Right renal cortex interstitium (tissue), 3 donors: ENCODE measurements at regions not wholly inside any gene's neighbourhood (a gene's known extent, or its start where the extent isn't known, plus 50 kb on each side); places are given as distances from the start of the nearest gene placed in this dataset.

Experiments
- DNase-seq, 3 donors: peaks; one replicate each; pipeline ENCODE4 v3.0.0-alpha.2; 2013; ENCODE audit warnings: low read depth in 3 of 3, low spot score in 2 of 3

DNA sequence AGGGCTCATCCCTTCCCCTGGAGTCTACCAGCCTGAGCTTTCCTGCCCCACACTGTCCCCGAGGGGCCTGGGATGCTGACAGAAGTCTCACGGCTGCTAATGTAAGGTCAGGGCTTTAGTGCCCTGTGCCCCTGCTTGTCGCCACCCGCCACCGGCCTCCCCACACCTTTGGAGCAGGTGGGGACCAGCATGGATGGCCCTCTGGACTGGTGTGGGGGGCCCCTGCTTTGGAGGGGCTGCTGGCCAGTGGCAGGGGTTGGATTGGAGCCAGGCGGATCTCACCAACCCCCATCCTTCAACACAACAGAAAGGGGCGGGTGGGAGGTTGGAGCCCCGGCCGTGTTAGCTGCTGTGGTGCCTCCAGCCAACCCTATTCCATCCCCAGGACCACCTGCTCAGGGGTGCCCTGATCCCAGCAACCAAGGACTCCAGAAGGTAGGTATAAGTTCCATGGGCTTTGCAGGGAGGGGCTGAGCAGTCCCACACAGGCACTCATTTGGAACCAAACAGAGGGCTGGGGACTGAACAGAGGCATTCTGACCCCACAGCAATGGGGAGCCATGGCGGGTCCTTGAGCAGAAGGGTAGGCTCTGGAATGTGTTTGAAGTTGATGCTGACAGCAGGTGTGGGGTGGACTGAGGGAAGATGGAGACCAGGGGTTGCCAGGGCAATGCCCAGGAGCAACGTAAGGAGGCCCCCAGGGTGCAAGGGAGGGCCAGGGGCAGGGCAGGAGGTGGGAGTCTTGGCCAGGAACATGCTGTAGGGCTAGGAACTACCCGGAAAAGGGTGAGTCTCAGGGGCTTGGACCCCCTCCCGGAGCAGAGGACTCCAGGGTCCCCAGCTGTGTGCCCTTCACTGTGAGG is 145.1 kb upstream of the C14orf180 start:
- no peak for DNase-seq

GRCh38 chr14:104435147-104436046 is 144.2 kb upstream of the C14orf180 start:
- no peak for DNase-seq

DNA sequence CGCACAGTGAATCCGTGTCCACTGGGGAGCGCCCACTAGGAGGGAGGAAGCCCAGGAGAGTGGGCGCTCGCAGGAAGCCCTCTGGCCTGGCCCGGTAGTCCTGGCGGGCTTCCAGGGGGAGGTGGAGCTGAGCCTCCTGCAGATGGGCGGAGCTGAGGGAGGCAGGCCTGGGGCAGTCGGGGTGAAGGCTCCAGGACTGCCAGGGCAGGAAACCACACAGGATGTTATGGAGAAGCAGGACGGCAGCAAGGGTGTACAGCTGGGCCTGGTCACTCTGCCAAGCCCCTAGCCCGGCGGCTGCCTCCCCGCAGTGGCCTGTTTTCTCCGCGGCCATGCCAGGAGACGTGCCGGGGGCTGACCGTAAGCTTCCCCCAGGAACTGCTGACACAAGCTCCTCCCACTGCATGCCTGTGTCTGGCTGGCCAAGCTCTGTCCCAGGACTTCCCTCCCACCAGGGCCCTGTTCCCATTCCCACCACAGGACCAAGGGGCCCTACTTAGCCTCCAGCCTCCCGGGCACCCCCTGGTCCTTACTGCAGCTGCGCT is 143.4 kb upstream of the C14orf180 start:
- no peak for DNase-seq

DNA sequence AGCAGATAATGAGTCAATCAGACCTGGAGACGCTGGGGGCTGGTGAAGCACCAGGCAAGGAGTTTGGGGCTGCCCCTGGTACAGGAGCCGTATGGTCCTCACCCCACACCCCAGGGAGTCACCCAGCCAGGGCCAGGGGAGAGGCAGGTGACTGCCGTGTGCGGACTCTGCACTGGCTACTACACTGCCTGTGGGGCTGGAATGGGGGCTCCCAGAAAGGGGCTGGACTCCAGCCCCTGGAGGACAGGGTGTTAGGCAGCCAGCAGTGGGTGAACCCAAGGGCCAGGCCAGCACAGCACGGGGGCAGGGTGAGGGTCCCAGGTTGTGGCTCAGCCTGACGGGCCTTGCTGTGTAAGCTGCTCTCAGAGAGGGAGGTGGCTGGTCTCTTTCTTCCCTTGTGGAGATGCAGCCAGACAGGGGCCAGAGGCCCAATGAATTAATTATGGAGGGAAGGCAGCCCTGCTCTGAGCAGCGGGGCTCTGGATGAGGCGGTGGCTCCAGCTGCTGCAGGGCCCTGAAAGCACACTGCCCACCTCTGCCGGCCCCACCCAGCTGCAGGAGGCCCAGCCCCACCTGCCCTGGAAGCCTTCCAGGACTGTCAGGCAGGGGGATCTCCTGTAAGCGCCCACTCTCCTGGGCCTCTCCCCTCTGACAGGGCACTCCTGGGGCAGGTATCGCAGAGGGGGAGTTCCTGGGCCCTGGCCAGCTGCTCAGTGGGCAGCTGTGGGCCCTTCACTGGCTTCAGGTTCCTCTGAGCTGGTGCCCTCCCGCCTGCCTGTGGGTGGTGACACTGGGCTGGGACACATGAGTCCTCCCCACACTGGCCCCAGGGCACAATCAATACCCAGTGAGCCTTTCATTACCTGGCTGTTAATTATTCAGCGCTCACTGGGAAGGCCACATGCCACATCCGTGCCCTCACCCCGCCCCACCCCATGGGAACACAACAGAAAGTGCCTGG is 142.5 kb upstream of the C14orf180 start:
- DNase-seq: no peak

- no peak for DNase-seq
Measured at GRCh38 chr14:104437703-104438102, 141.9 kb upstream of the C14orf180 start.

DNA sequence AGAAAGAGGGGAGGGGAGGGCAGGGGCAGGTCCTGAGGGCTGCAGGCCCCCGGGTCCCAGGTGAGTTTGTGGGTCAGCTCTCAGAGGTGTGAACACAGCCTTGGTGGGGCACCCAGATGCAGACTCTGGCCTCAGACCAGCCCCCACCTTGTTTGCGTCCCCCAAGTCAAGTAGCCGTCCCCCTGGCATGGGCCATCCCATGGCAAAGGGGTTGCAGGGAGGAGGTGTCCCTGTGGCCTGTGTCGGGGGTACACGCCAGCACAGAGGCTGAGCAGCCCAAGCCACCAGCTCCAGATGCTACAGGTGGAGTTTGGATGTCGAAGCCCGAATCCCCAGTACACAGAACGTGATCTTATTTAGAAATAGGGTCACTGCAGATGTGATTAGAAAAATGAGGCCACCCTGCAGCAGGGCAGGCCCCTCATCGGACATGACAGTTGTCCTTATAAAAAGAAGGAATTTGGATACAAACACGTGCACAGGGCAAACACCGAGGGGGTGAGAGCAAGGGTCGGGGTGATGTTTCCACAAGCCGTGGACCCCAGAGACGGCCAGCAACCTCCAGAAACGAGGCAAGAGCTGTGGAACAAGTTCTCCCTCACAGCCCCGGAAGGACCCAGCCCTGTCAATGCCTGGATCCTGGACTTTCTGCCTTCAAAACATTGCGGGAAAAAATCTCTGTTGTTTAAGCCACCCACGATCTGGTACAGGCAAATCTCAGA is 141.2 kb upstream of the C14orf180 start:
- no peak for DNase-seq

DNA sequence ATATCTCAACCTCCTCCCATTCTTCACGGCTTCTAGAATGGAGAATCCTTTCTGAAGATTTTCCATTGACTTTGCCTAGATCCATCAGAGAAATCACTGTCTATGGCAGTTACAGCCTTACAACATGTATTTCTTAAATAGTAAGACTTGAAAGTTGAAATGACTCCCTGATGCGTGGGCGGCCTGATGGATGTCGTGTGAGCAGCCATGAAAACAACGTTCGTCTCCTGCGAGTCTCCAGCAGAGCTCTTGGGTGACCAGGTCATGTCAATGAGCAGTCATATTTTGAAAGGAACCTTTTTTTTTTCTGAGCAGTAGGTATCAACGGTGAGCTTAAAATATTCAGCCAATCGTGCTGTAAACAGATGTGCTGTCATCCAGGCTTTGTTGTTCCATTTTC is 139.9 kb upstream of the C14orf180 start:
- no peak for DNase-seq

DNA sequence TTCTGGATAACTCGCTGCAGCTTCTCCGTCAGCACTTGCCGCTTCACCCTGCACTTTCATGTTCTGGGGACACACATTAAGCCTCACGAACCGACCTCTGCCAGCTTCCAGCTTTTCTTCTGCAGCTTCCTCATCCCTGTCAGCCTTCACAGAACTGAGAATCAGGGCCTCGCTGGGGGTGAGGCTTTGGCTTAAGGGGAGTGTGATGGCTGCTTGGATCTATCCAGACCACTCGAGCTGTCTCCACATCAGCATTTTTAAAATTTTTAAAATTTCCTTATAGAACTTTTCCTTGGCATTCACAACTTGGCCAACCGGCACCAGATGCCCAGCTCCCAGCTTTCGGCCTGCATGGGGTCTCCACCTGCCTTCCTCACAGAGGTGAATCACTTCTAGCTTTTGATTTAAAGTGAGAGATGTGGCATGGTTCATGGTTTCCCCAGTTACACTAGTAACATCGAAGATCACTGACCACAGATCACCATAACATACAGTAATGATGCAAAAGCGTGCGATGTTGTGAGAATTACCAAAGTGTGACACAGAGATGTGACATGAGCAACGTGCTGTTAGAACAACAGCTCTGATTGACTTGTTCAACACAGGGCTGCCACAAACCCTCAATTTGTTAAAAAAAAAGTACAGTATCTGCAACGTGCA is 139.1 kb upstream of the C14orf180 start:
- no peak for DNase-seq

- no peak for DNase-seq
Measured at GRCh38 chr14:104441275-104442106, 138.1 kb upstream of the C14orf180 start.

GRCh38 chr14:104442107-104442551 is 137.4 kb upstream of the C14orf180 start:
- no peak for DNase-seq

GRCh38 chr14:104442631-104443390 is 136.8 kb upstream of the C14orf180 start:
- no peak for DNase-seq

GRCh38 chr14:104443391-104444158 is 136.0 kb upstream of the C14orf180 start:
- DNase-seq: no peak

DNA sequence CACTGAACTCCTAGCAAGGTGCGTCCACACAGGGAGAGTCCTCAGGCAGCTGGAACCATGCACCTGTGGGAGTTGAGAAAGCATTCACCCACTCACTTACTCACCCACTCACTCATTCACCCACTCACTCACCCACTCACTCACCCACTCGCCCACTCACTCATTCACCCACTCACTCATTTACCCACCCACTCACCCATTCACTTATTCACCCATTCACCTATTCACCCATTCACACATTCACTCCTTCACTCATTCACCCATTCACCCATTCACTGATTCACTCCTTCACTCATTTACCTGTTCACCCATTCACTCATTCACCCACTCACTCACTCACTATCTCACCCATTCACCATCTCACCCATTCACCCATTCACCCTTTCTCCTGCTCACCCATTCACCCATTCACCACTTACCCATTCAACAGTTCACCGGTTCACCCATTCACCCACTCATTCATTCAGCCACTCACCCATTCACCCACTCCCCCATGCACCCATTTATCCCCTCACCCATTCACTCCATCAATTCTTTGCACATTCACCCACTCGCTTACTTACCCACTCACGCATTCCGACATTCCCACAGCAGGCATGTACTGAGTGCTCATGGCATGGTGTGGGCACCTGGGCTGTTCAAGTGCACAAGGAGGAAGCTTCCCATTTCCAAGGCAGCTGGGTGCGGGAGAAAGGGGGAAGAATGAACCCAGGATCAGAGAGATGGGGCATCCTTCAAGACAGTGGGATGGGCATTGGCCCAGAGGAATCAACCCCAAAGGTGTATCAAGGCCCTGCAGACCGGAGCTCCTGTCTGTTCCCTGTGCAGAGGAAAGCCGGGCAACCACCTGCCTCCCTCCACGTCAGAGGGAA is 135.2 kb upstream of the C14orf180 start:
- DNase-seq: no peak

GRCh38 chr14:104445086-104445485 is 134.5 kb upstream of the C14orf180 start:
- no peak for DNase-seq

DNA sequence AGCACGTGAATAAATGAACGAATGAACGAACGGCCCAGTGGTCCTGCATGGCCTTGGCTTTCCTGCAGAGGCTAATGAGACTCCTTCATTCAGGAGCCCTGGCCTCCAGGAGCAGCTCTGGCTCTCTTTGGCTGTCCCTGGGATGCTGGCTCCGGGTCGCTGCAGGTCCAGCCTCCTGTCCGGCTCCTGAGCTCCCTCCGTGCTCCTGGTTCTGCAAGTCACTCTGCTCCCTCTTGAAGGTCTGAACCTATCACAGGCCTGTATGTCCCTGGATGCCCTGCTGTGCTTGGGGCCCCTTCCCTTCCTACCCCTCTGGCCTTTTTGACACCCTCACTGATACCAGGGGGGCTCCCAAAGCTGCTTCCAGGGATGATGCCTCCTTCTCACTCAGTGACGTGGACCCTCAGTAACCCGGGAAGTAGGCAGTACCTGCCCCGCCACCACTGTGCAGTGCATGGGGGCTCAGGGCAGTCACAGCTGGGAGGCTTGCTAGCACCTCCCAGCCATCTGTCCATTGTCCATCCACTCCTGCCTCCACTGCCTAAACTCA is 133.7 kb upstream of the C14orf180 start:
- no peak for DNase-seq
